ENCODE measurements at regions not wholly inside any gene's neighbourhood (a gene's known extent, or its start where the extent isn't known, plus 50 kb on each side); places are given as distances from the start of the nearest gene placed in this dataset.

- Histone ChIP-seq H3K4me2 (no peak overlapping the region), H3K4me3 (no peak overlapping the region), H3K4me1 (peaks cover 12% of the 10 kb centered on the region), H3K9me3 (no peaks in the 10 kb centered on the region), H3K27ac (no peak overlapping the region)
- POLR2A ChIA-PET, result no interaction called here
- TF ChIP-seq ZFP36 (IDR thresholded peaks at IDR 0.05; ENCODE audit: borderline replicate concordance, partially characterized antibody) (no peak), TP53 (CRISPR knock-in tag; IDR thresholded peaks at IDR 0.05) (no peak), EP300 (IDR thresholded peaks at IDR 0.05) (no peak), KDM5A (IDR thresholded peaks at IDR 0.05) (no peak), MAFK (IDR thresholded peaks at IDR 0.05; ENCODE audit: partially characterized antibody) (no peak)
- 91% methylated on average over 2 of the region's 2 CpGs for WGBS (ENCODE audit: missing lambda C conversion rate)
- FAIRE-seq (no peak), ATAC-seq (0 out of 6 replicates have a peak, but pooled peaks of 1 of the 2 experiments have one; percentile 30), DNase-seq (ENCODE audit: low read depth in 1 of 2, low spot score in 1 of 2) (no peak)
- CTCF ChIA-PET, result no interaction called here
Observed at GRCh38 chr6:109292420-109292819, 89.8 kb downstream of the CD164 start.

- FAIRE-seq (no peak), ATAC-seq (no peak), DNase-seq (ENCODE audit: low read depth in 1 of 2, low spot score in 1 of 2) (no peak)
- H3K27ac ChIP-seq, result no peak overlapping the region
- CTCF ChIA-PET, result no interaction called here
- no peak overlapping the region for H3K4me3 ChIP-seq
- no peak for TF ChIP-seq HMGXB4 (CRISPR knock-in tag; IDR thresholded peaks at IDR 0.05; ENCODE audit: borderline replicate concordance)
- TF ChIP-seq ZFP36 (IDR thresholded peaks at IDR 0.05; ENCODE audit: borderline replicate concordance, partially characterized antibody), result no peak
- TF ChIP-seq CBX8 (IDR thresholded peaks at IDR 0.05), result no peak
- TF ChIP-seq RAD21 (conservative IDR thresholded peaks at IDR 0.05 in 1 of 2, IDR thresholded peaks at IDR 0.05 in 1 of 2), result no peak
- TF ChIP-seq POLR2AphosphoS2 (conservative IDR thresholded peaks at IDR 0.05; ENCODE audit: low read length), result no peak
- TF ChIP-seq RARB (CRISPR knock-in tag; IDR thresholded peaks at IDR 0.05), result no peak
- TF ChIP-seq NFE2L2 (conservative IDR thresholded peaks at IDR 0.05; ENCODE audit: low read length), result no peak
- TF ChIP-seq CEBPB (IDR thresholded peaks at IDR 0.05), result no peak
- TF ChIP-seq CTCF (IDR thresholded peaks at IDR 0.05), result no peak
- TF ChIP-seq MAFK (IDR thresholded peaks at IDR 0.05; ENCODE audit: partially characterized antibody), result no peak
- no peak for TF ChIP-seq ATOH8 (CRISPR knock-in tag; IDR thresholded peaks at IDR 0.05; ENCODE audit: low read depth)
- no peak for TF ChIP-seq NPAS2 (CRISPR knock-in tag; IDR thresholded peaks at IDR 0.05; ENCODE audit: borderline replicate concordance)
- no peak for TF ChIP-seq FOXS1 (CRISPR knock-in tag; IDR thresholded peaks at IDR 0.05)
- TF ChIP-seq HEYL (CRISPR knock-in tag; IDR thresholded peaks at IDR 0.05), result no peak
- TF ChIP-seq FOSB (CRISPR knock-in tag; IDR thresholded peaks at IDR 0.05), result no peak
- TF ChIP-seq HOXB5 (CRISPR knock-in tag; IDR thresholded peaks at IDR 0.05), result no peak
- no peak for TF ChIP-seq EP300 (IDR thresholded peaks at IDR 0.05)
- TF ChIP-seq EHF (CRISPR knock-in tag; IDR thresholded peaks at IDR 0.05), result no peak
- TF ChIP-seq RFX5 (IDR thresholded peaks at IDR 0.05), result no peak
- no peak for TF ChIP-seq MYC (IDR thresholded peaks at IDR 0.05; ENCODE audit: borderline replicate concordance, low read length)
- POLR2A ChIA-PET, result no interaction called here
- peaks cover 12% of the 10 kb centered on the region for H3K4me1 ChIP-seq
- no peak overlapping the region for H3K4me2 ChIP-seq
- 81% methylated on average over 2 of the region's 2 CpGs for whole genome bisulfite sequencing (ENCODE audit: missing lambda C conversion rate)
- no peaks in the 10 kb centered on the region for H3K9me3 ChIP-seq
Observed at GRCh38 chr6:109291902-109292301, 90.4 kb downstream of the CD164 start.

All from A549 (cell line).